PC-9 (cell line): ENCODE measurements at regions not wholly inside any gene's neighbourhood (a gene's known extent, or its start where the extent isn't known, plus 50 kb on each side); places are given as distances from the start of the nearest gene placed in this dataset.

Source experiments
- CTCF ChIP-seq: fragments of 200-600 bp; sonication (generic); conservative IDR thresholded peaks from 2 replicates; pipeline ENCODE4 v1.6.1; 2017; ENCODE audit warnings: mixed run types, antibody characterized with exemption, mild to moderate bottlenecking, moderate library complexity
- EZH2 ChIP-seq: fragments of 200-600 bp; sonication (generic); IDR thresholded peaks from 2 replicates; pipeline ENCODE4 v1.8.0; 2017; ENCODE audit warnings: antibody characterized with exemption, low read depth

GRCh38 chr2:23121968-23122648 lies 262.9 kb upstream of the KLHL29 start:
- no peak for TF ChIP-seq CTCF
- TF ChIP-seq EZH2: no peak
